RCC 7860 (cell line): ENCODE measurements at regions not wholly inside any gene's neighbourhood (a gene's known extent, or its start where the extent isn't known, plus 50 kb on each side); places are given as distances from the start of the nearest gene placed in this dataset.

Experiments used
- DNase-seq: peaks from one replicate; pipeline ENCODE4 v3.0.0-alpha.2; 2015; ENCODE audit warnings: low spot score
- FAIRE-seq: peaks from 2 replicates; lab custom pipeline; 2012; peaks lifted over from hg19 to GRCh38; lab: Jason Lieb, UNC

DNA sequence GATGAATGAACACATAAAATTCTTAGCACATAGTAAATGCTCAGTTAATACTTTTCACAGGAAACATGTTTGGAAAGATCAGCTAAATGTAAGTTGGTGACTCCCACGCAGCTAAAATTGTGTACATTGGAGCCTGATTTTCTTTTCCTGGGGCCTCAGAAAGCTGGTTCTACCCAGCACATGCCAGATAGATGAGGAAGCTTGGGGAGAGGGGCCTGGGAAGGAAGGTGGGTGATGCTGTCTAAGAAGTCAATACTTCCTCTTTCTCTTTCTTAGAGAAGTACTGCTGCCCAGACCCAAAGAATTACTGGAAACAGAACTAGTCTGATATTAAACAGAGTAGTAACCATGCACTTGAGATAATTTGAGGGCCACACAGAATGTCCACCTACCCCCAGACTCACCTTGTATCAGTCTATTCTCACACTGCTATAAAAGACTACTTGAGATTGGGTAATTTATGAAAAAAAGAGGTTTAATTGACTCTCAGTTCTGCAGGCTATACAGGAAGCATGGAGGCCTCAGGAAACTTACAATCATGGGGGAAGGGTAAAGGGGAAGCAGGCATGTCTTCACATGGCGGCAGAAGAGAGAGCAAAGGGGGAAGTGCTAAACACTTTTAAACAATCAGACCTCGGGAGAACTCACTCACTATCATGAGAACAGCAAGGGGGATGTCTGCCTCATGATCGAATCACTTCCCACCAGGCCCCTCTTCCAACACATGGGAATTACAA is 123.3 kb upstream of the MED13L start:
- DNase-seq (no peak), FAIRE-seq (no peak)

DNA sequence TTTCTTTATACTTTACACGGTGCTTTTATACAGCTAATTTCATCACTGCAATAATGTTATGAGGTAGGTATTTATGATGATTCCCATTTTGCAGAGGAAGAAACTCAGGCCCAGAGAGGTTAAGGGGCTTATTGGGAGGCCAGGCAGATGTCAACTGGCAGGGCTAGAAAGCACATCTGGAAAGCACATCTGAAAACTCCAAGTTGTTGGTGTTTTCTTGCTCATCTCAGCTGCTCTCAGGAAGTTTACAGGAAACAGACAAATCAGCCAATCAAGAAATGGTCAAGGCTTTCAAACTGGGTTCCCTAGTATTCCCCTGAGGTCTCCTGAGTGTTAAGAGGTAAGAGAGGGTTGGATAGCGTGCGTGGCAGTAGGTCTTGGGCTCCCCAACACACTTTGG is 124.1 kb upstream of the MED13L start:
- DNase-seq: no peak
- FAIRE-seq: no peak

DNA sequence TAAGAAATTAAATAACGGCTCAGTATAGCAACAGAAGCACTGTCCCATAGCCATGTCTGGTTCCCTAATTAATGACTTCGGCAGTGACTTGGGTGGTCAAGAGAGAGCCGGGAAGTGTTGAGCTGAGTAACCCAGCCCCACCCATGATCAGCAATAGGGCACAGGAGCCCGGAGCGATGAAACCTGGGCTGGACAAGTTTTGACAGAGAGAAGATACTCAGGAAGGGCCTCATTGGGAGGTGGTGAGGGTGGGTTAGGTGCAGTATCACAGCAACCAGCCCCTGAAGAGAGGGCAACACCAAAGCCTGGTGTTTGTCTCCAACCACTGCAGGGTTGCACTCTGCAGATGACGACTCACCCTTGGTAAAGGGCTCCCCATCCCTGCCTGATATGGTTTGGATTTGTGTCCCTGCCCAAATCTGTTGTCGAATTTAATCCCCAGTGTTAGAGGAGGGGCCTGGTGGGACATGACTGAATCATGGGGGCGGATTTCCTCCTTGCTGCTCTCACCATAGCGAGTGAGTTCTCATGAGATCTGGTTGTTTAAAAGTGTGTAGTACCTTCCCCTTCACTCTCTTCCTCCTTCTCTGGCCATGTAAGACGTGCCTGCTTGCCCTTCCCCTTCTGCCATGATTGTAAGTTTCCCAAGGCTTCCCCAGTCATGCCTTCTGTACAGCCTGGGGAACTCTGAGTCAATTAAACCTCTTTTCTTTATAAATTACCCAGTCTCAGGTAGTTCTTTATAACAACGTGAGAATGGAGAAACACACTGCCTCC is 124.9 kb upstream of the MED13L start:
- DNase-seq (no peak), FAIRE-seq (no peak)

DNA sequence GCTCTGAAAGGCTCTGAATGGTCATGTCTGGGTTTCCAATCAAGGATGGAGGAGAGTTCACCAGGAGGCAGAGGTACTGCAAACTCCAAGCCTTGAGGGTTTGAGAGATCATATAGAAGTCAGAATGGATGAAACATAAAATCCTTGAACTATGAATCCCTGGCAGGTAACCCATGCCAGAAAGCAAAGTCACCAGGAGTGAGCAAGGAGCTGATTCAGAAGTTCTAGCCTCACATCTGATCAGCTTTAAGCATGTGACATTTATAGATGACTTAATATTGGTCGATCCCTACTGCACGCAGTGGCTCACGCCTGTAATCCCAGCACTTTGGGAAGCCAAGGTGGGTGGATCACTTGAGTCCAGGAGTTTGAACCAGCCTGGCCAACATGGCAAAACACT is 126.1 kb upstream of the MED13L start:
- DNase-seq: no peak
- no peak for FAIRE-seq

DNA sequence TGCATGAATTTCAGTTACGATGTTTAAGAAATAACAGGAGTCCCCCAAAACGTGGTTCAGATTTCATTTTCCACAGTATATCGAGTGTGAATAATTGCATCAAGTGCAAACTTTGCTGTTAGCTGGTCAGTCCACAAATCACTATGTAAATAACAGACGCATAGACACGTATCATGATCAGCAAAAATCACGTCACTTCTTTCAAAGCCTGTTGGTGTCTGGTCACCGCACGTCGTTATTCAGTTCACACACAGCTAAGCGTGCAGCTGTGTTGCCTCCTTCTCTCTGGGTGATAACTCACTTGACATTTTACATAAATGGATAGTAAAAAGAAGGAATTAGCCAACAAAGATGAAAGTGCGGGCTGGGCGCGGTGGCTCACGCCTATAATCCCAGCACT is 126.8 kb upstream of the MED13L start:
- no peak for FAIRE-seq
- DNase-seq: no peak

DNA sequence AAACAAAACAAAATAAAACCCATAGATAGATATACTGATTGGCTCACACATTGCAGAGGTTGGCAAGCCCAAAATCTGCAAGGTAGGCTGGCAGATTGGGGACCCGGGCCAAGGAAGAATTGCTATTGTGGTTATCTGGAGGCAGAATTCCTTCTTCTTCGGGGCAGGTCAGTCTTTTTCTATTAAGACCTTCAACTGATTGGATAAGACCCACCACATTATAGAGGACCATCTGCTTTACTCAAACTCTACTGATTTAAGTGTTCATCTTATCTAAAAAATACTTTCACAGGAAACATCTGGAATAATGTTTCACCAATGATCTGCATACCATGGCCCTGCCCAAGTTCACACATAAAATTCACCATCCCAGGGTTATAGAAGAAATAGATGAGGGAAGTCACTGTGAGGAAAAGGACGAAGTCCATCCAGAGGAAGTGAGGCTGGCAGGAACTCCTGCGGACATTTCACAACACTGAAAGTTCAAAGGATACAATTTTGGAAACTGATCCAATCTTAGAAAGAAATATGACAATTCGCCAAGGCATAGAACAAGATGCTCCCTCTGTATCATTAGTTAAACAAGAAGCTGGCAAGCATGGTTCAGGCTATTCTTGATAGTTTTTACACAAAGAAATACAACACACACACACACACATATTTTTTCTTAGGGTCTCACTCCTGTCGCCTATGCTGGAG is 127.6 kb upstream of the MED13L start:
- no peak for DNase-seq
- no peak for FAIRE-seq

DNA sequence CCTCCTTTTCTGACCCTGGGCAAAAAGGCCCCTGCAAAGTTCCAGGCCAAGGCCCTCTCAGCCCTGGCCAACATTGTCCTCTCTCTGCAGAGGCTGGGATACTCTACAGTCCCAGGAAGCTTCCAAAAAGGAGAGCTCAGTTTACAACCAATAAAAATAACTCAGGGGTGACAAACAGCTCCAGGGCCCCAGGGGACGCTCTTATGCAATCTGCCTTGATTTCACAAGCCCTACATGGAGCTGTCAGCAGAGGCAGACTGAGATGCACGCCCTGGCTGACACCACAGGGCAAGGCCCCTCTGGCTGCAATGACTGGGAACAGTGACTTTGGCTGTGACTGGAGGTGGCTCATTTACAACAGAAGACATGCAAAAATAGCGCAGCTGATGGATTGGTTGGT is 129.0 kb upstream of the MED13L start:
- DNase-seq (no peak), FAIRE-seq (no peak)

DNA sequence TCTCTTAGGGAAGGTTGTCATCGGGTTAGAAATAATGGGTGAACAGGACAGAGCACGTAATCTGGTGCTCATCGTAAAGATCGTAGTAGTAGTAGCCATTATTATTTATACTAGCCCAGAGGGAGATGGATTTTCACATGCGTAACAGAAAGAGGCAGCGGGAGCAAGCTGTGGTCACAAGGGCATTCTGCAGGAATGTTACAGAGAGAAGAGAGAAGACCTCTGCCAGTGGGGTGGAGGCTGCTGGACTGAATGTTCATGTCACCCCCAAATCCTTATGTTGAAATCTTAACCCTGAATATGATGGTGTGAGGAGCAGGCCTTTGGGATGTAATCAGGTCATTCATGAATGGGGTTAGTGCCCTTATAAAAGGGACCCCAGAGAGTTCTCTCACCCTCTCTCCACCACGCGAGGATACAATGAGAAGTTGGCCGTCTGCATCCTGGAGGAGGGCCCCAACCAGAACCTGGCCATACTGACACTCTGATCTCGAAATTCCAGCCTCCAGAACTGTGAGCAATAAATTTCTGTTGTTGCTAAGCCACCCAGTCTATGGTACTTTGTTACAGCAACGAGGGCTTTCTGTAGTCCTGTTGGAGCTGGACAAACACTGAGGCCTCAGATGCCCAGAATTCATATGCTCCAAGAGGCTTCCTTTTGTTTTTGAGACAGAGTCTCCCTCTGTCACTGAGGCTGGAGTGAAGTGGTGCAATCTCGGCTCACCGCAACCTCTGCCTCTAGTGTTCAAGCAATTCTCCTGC is 131.2 kb upstream of the MED13L start:
- no peak for FAIRE-seq

DNA sequence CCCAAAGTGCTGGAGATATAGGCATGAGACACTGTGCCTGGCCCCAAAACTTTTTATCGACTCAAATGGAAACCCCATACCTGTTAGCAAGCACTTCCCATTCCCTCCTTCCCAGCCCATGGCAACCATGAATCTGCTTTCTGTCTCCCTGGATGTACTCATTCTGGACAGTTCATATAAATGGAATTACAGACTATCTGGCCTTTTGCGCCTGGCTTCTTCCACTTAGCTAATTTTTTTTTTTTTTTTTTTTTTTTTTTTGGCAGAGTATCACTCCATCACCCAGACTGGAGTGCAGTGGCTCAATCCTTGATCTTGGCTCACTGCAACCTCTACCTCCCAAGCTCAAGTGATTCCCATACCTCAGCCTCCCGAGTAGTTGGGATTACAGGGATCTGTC is 134.5 kb upstream of the MED13L start:
- FAIRE-seq: no peak
- no peak for DNase-seq

More for the DNA sequence above, 131.2 kb upstream of the MED13L start:
- no peak for DNase-seq

DNA sequence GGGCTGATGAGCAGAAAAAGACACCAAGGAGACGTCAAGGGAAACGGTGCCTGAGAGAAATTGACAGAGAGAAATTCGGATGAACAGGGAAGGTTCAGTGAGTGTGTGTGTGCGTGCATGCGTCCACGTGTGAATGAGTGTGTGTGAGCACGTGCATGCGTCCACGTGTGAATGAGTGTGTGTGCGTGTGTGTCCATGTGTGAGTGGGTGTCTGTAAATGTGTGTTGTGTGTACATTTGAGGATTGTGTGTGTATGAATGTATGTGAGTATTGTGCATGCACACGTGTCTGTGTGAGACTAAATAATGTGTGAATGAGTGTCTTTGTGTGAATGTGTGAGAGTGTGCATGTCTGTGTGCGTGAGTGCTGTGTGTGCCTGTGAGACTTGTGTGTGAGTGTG is 137.4 kb upstream of the MED13L start:
- DNase-seq (no peak), FAIRE-seq (no peak)

DNA sequence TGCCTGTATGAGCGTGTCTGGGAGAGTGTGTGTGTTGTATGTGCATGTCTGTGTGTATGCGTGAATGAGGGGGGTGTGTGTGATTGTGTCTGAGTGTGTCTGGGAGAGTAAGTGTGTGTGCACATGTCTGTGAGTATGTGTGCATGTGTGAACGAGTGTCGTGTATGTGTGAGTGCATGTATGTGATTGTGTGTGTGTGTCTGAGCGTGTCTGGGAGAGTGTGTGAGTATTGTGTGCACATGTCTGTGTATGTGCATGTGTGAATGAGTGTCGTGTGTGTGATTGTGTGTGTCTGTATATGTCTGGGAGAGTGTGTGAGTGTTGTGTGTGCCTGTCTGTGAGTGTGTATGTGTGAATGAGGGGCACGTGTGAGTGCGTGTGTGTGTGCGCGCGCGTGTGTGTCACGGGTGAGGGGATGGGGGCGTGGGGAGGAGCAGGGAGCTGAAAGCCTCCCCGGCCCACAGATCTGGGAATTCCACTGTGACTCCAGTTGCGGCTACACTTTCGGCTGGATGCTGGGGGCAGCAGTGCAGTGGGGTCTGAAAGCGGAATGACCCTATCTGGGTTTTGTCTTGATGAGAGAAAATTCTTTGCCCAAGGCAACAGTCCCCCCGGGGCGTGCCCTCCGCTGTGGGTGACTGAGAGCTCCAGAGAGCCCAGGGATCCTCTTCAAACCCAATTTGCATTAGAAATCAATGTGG is 138.1 kb upstream of the MED13L start:
- DNase-seq (no peak), FAIRE-seq (no peak)

DNA sequence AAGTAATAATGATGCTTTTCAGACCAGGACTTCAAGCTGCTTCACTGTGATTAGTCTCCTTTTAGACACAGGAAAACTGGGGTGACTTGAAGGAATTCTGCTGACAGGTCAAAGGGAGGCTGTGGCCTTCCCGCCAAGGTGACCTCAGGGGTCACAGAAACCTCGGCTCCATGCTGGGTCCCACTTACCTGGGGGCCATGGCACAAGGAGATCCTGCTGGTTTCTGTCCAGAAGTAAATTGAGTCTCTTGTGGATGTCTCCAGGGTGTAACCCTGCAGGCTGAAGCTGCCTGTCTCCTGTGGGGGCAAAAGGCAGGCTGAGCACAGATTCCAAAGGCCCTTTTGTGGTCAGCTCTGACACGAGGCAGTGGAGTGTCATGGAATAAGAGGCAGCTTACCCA is 138.7 kb upstream of the MED13L start:
- no peak for FAIRE-seq
- no peak for DNase-seq

DNA sequence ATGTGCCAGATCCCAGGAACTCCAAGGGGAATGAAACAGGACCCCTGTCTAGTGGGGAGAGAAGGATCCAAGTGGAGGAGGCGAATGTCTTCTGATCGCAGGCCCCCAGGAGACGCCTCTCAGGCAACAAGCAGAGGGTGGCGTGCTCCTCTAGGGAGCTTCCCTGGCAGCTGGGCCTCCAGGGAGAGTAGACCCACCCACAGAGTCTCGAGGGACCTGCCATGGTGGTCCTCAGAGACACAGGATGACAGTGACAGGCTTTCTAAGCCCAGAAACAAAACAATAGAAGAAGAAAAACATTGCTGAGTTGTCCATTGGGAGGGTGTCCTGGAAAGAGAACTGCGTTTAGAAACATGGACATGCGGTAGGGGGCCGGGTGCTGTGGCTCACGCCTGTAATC is 140.6 kb upstream of the MAP1LC3B2 start:
- FAIRE-seq (no peak), DNase-seq (no peak)

DNA sequence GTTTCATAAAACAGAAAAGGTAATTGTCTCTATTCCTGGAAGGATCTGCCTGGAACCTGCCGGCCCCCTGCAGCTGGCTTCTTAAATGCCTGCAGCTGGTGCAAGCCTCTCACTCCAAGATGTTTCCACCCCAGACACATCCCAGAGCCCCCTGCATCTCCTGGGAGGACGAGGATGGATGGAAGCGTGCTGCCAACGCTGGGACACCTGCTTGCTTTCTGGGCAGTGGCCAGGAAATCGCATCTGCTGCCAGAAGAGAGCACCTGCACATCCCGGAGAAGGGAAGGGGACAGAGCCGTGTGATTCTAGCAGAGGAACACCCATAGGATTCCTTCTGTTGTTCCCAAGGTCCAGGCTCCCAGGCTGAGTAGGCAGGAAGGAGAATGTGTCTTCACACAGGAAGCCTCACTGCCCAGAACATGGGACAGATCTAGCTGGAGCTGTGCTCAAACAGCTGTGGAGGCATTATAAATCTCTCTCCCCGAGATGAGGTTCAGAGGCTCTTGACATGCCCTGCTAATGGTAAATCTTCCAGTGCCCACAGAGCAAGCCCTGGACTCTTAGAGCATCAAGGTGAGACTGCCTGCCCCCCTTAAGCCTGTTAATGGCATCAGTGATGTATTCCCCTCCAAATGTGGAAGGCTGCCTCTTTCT is 138.8 kb upstream of the MAP1LC3B2 start:
- FAIRE-seq: no peak
- DNase-seq: no peak

DNA sequence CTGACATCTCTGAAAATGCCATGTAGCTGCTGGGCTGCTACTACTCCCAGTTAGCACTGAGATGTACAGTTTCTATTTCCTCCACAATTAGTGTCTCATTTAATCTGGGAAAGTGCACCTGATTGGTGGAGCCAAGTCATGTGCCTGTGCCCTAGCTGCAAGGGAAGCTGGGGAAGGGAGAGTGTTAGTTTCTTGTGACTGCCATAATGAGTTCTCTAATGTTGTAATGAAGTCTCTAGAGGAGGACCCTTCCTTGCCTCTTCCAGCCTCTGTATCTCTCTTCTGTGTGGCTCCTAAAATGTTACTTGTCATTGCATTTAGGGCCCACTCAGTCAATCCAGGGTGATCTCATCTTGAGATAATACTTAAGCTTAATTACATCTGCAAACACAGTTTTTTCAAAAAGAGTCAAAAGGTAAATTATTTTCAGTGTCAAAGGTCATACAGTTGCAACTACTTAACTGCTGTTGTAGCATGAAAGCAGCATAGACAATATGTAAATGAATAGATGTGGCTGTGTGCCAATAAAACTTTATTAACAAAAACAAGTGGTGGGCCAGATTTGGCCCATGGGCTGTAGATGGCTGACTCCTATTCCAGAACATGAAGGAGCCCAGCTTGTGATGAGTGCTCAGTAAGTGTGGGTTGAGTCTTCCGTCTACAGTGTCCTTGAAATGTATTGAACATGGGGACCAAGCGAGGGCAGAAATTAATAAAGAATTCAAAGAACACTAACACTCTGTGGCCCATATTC is 137.2 kb upstream of the MAP1LC3B2 start:
- FAIRE-seq (no peak), DNase-seq (no peak)

DNA sequence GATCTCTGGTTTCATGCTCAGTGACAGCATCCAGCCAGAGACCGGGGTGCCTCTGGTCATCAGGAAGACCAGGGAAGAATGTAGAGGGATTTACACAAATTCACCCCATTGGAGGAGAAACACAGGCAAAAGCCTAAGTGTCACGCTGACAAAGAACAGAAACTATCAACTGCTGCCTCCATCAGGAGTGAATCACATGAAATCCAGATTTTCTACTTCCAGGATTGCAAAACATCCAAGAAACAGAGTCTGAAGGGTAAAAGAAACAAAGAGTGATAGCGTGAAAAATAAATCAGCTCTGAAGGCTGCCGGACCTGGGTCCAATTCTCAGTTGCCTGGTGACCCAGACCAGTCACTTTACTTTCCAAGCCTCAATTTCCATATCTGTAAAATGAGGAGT is 136.1 kb upstream of the MAP1LC3B2 start:
- no peak for FAIRE-seq
- DNase-seq: no peak

DNA sequence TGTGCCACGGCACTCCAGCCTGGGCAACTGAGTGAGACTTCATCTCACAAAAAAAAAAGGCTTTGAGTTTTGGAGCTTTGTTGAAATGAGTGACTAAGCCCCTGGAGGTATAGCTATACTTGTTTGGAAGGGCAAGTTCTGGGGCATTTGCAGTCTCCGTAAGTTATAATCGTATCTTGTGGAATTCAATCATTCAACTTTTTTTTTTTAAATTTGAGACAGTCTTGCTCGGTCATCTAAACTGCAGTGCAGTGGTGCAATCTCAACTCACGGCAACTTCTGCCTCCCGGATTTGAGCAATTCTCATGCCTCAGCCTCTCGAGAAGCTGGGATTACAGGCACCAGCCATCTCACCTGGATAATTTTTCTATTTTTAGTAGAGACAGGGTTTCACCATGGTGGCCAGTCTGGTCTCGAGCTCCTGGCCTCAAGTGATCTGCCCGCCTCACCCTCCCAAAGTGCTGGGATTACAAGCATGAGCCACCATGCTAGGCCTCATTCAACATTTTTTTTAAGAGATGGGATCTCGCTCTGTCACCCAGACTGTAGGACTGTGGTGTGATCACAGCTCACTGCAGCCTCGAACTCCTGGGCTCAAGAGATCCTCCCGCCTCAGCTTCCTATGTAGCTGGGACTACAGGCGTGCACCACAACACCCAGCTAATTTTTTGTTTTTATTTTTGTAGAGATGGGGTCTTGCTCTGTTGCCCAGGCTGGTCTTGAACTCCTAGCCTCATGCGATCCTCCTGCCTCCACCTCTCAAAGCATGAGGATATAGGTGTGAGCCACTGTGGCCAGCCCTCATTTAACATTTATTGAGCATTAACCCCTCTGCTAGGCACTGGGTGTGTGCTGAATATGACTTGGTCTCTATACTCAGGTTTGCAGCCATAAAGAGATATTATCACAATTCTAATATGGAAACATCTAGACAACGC is 133.7 kb upstream of the MAP1LC3B2 start:
- FAIRE-seq (no peak), DNase-seq (no peak)
